GM13976 (cell line): ENCODE measurements at regions not wholly inside any gene's neighbourhood (a gene's known extent, or its start where the extent isn't known, plus 50 kb on each side); places are given as distances from the start of the nearest gene placed in this dataset.
A peak's percentile ranks its signal among the peaks of the same experiment; 100 is the strongest.
"Not testable (repeated sequence)": the region's sequence is repeated elsewhere in the genome, so short reads cannot be mapped to it uniquely, and the experiment has no call there.

Source experiments
- DNase-seq: peaks from one replicate; pipeline ENCODE4 v3.0.0; 2012; ENCODE audit warnings: low spot score
- CTCF ChIP-seq: IDR thresholded peaks from 2 replicates; pipeline ENCODE4 v1.5.1; 2012; ENCODE audit warnings: borderline replicate concordance, mild to moderate bottlenecking; ENCODE audit not compliant: insufficient read depth; ENCODE audit errors: extremely low read depth, missing control alignments, control extremely low read depth
- in situ Hi-C: fragments of 300-500 bp; cut with MboI; formaldehyde crosslinking; loops from one replicate; pipeline ENCODE4 v1.12.0; 2022; ENCODE audit warnings: low sequenced_read_pairs, mixed read lengths, inconsistent platforms; ENCODE audit not compliant: unreplicated experiment

- in situ Hi-C loops = no loop called here
- DNase-seq = no peak
- no peak for TF ChIP-seq CTCF
These were observed 220.5 kb downstream of the FOXD4L6 start for GRCh38 chr9:40907657-40908624.

GRCh38 chr9:40906879-40907278 is 221.6 kb downstream of the FOXD4L6 start:
- in situ Hi-C loops, DNase-seq: not testable (repeated sequence)

- in situ Hi-C loops = not testable (repeated sequence)
These were observed 236.2 kb downstream of the FOXD4L6 start for GRCh38 chr9:40892315-40892714.

GRCh38 chr9:40885858-40886257 is 242.6 kb downstream of the FOXD4L6 start:
- peak; percentile 1 for DNase-seq
- in situ Hi-C loops = not testable (repeated sequence)

More at GRCh38 chr9:40892315-40892714, 236.2 kb downstream of the FOXD4L6 start:
- DNase-seq = not testable (repeated sequence)

- in situ Hi-C loops = not testable (repeated sequence)
- DNase-seq = peak; percentile 6
These were observed 243.5 kb downstream of the FOXD4L6 start for GRCh38 chr9:40884902-40885490.

- TF ChIP-seq CTCF = no peak
- DNase-seq = peak; percentile 15
- in situ Hi-C loops = no loop called here
These were observed 244.2 kb downstream of the FOXD4L6 start for GRCh38 chr9:40884072-40884901.

- in situ Hi-C loops = not testable (repeated sequence)
- peak; percentile 3 for DNase-seq
These were observed 244.9 kb downstream of the FOXD4L6 start for GRCh38 chr9:40883423-40884071.

- DNase-seq, in situ Hi-C loops: not testable (repeated sequence)
These were observed 254.7 kb downstream of the FOXD4L6 start for GRCh38 chr9:40873753-40874295.

GRCh38 chr9:40868437-40868836 is 260.0 kb downstream of the FOXD4L6 start:
- DNase-seq, in situ Hi-C loops: not testable (repeated sequence)
